SK-N-SH (cell line): ENCODE measurements at regions not wholly inside any gene's neighbourhood (a gene's known extent, or its start where the extent isn't known, plus 50 kb on each side); places are given as distances from the start of the nearest gene placed in this dataset.

Experiments
- CTCF ChIA-PET: fragments of 300-600, 350-600 bp; formaldehyde crosslinking; extraction: SDS; loops from one replicate; lab custom pipeline; 2021; lab: Yijun Ruan, JAX
- POLR2A ChIA-PET: fragments of 350-600 bp; sonication (Branson Sonifier 250); formaldehyde crosslinking; extraction: SDS; loops from one replicate; lab custom pipeline; 2020; ENCODE audit warnings: antibody characterized with exemption, inconsistent platforms; lab: Yijun Ruan, JAX
- DNase-seq: peaks from one replicate; pipeline ENCODE4 v3.0.0; 2012
- H2AFZ ChIP-seq: fragments of 200-600 bp; sonication (generic); 2 replicates; pipeline ENCODE4 v1.8.1; 2016; ENCODE audit warnings: antibody characterized with exemption, mild to moderate bottlenecking, low read depth
- H3F3A ChIP-seq: fragments of 200-600 bp; sonication (generic); replicated peaks from 2 replicates; pipeline ENCODE3; 2016; ENCODE audit warnings: antibody characterized with exemption, mild to moderate bottlenecking; ENCODE audit not compliant: insufficient read depth
- H3K27ac ChIP-seq, 2 experiments: fragments of 200-500 bp in 1 of 2; fragments of 200-600 bp in 1 of 2; sonication (Bioruptor generic) in 1 of 2; sonication (generic), shearing (Covaris generic) in 1 of 2; 2 replicates each; pipeline versions ENCODE4 v1.5.1 to v1.6.1; 2014 to 2016; ENCODE audit warnings: low read depth in 2 of 2, inconsistent platforms in 1 of 2, low read length in 1 of 2, mild to moderate bottlenecking in 1 of 2, mixed read lengths in 1 of 2
- H3K27me3 ChIP-seq: fragments of 200-600 bp; sonication (generic), shearing (Covaris generic); 2 replicates; pipeline ENCODE4 v1.6.1; 2016; ENCODE audit warnings: mixed run types; ENCODE audit not compliant: insufficient read depth
- H3K36me3 ChIP-seq, 2 experiments: fragments of 200-500 bp in 1 of 2; fragments of 200-600 bp in 1 of 2; sonication (Bioruptor generic) in 1 of 2; sonication (generic) in 1 of 2; replicated peaks in 1 of 2; 2 replicates each; pipeline versions ENCODE3 to v1.5.1; 2014 to 2016; ENCODE audit warnings: low read length in 1 of 2, mild to moderate bottlenecking in 1 of 2; ENCODE audit not compliant: insufficient read depth in 2 of 2, control insufficient read depth in 1 of 2
- H3K4me1 ChIP-seq, 2 experiments: fragments of 200-500 bp in 1 of 2; fragments of 200-600 bp in 1 of 2; sonication (Bioruptor generic) in 1 of 2; sonication (generic), shearing (Covaris generic) in 1 of 2; 2 replicates each; pipeline versions ENCODE4 v1.5.1 to v1.6.1; 2014 to 2016; ENCODE audit warnings: low read depth in 1 of 2, low read length in 1 of 2, mixed run types in 1 of 2; ENCODE audit not compliant: insufficient read depth in 2 of 2, control insufficient read depth in 1 of 2
- H3K4me2 ChIP-seq: fragments of 200-600 bp; sonication (generic), shearing (Covaris generic); 2 replicates; pipeline ENCODE4 v1.6.1; 2017; ENCODE audit warnings: mixed run types
- H3K4me3 ChIP-seq, 2 experiments: fragments of 200-500 bp in 1 of 2; fragments of 200-600 bp in 1 of 2; sonication (Bioruptor generic) in 1 of 2; sonication (generic), shearing (Covaris generic) in 1 of 2; 2 replicates each; pipeline versions ENCODE4 v1.5.1 to v1.8.1; 2014 to 2016; ENCODE audit warnings: low read depth in 2 of 2, inconsistent platforms in 1 of 2, low read length in 1 of 2, mild to moderate bottlenecking in 1 of 2, mixed read lengths in 1 of 2, moderate library complexity in 1 of 2
- H3K79me2 ChIP-seq: fragments of 200-600 bp; sonication (generic); 2 replicates; pipeline ENCODE4 v1.8.1; 2017; ENCODE audit warnings: mild to moderate bottlenecking; ENCODE audit not compliant: insufficient read depth
- H3K9ac ChIP-seq: fragments of 200-600 bp; sonication (generic); 2 replicates; pipeline ENCODE4 v1.6.1; 2017; ENCODE audit warnings: mixed run types
- H3K9me2 ChIP-seq: fragments of 200-600 bp; sonication (generic); 2 replicates; pipeline ENCODE4 v1.6.1; 2017; ENCODE audit warnings: mixed run types
- H3K9me3 ChIP-seq: fragments of 200-600 bp; sonication (generic); 2 replicates; pipeline ENCODE4 v1.6.1; 2017; ENCODE audit warnings: mixed run types, mild to moderate bottlenecking, moderate library complexity
- H4K20me1 ChIP-seq: fragments of 200-600 bp; sonication (generic); 2 replicates; pipeline ENCODE4 v1.6.1; 2017; ENCODE audit warnings: mild to moderate bottlenecking, mixed run types; ENCODE audit not compliant: insufficient read depth
- CHD2 ChIP-seq: fragments of 150-350 bp; IDR thresholded peaks from 2 replicates; pipeline ENCODE4 v1.6.1; 2018; ENCODE audit warnings: low read length; ENCODE audit not compliant: partially characterized antibody
- ELF1 ChIP-seq: IDR thresholded peaks from 2 replicates; pipeline ENCODE4 v1.4.0; 2012
- EZH2phosphoT487 ChIP-seq: fragments of 200-600 bp; sonication (generic); IDR thresholded peaks from 2 replicates; pipeline ENCODE4 v1.6.1; 2017; ENCODE audit warnings: low read depth, mixed run types, mild to moderate bottlenecking, antibody characterized with exemption, moderate library complexity, borderline replicate concordance
- FOXM1 ChIP-seq: IDR thresholded peaks from 2 replicates; pipeline ENCODE4 v1.4.0; 2012; ENCODE audit warnings: low read depth, mild to moderate bottlenecking
- GABPA ChIP-seq: IDR thresholded peaks from 2 replicates; pipeline ENCODE4 v1.4.0; 2012; ENCODE audit warnings: low read depth, mild to moderate bottlenecking
- GATA2 ChIP-seq: sonication (generic); formaldehyde crosslinking; IDR thresholded peaks from 2 replicates; pipeline ENCODE4 v1.5.0; 2020; ENCODE audit warnings: mild to moderate bottlenecking, missing genetic modification reagents
- MXI1 ChIP-seq: IDR thresholded peaks from 2 replicates; pipeline ENCODE4 v1.6.1; 2012; ENCODE audit warnings: mild to moderate bottlenecking, low read depth, low read length, improper control_type of control experiment
- RCOR1 ChIP-seq: fragments of 150-350 bp; IDR thresholded peaks from 2 replicates; pipeline ENCODE4 v1.6.1; 2017; ENCODE audit warnings: antibody characterized with exemption, low read length
- SIN3A ChIP-seq: IDR thresholded peaks from 2 replicates; pipeline ENCODE4 v1.6.1; 2012; ENCODE audit warnings: low read depth, mild to moderate bottlenecking, low read length, moderate library complexity, borderline replicate concordance
- SMC3 ChIP-seq: IDR thresholded peaks from 2 replicates; pipeline ENCODE4 v1.6.1; 2012; ENCODE audit warnings: low read depth, low read length, improper control_type of control experiment
- TAF1 ChIP-seq: IDR thresholded peaks from 2 replicates; pipeline ENCODE4 v1.6.1; 2012; ENCODE audit warnings: low read depth, mild to moderate bottlenecking, low read length, moderate library complexity, borderline replicate concordance
- TEAD4 ChIP-seq: IDR thresholded peaks from 2 replicates; pipeline ENCODE4 v1.4.0; 2012; ENCODE audit warnings: mild to moderate bottlenecking, borderline replicate concordance; ENCODE audit not compliant: insufficient read depth
- YY1 ChIP-seq: IDR thresholded peaks from 2 replicates; pipeline ENCODE4 v1.4.0; 2012; ENCODE audit warnings: low read depth, mild to moderate bottlenecking
- WGBS: methylation state at CpG from one replicate; pipeline ENCODE4 v1.1.6; 2017; ENCODE audit warnings: low lambda C conversion rate; 5-methylcytosine and 5-hydroxymethylcytosine counted together
- TF ChIP-seq, protein P1 (sequence below): fragments of 200-600 bp; sonication (generic); IDR thresholded peaks from 2 replicates; pipeline ENCODE4 v1.6.1; 2017; ENCODE audit warnings: antibody characterized with exemption, mild to moderate bottlenecking, moderate library complexity
- TF ChIP-seq, protein P2 (sequence below): IDR thresholded peaks from 2 replicates; pipeline ENCODE4; 2012

DNA sequence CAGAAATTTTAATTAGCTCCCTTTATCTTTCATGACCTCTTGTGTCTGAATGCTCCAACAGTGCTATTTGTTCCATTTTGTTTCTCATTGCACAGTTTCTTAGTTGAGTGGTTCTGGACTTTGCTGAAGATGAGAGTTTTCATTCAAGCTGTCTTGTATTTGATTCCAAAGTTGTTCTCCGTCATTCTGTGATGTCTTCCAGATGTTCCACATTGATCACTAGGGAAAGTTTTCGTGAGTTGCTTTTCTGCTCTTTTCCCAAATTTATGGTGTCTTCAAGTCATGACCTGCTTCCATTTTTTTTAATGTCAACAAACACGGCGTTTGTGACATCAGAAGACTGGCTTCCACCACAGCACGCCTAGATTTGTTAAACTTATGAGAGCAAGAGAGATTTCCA lies 575.5 kb downstream of the MRPL39 start:
- ChIA-PET POLR2A (no interaction called here), CTCF (no interaction called here)
- whole genome bisulfite sequencing = 87% methylated on average over 5 of the region's 5 CpGs
- no peaks in the 10 kb centered on the region for H3K9me2 ChIP-seq
- no peaks in the 10 kb centered on the region; the same call in 1 of the 2 replicates for H3K79me2 ChIP-seq
- H3K4me2 ChIP-seq = no peak overlapping the region
- H3K4me1 ChIP-seq = no peaks in the 10 kb centered on the region
- H4K20me1 ChIP-seq = no peaks in the 10 kb centered on the region
- H3F3A ChIP-seq = no peaks in the 10 kb centered on the region
- H3K27me3 ChIP-seq = no peaks in the 10 kb centered on the region
- H3K4me3 ChIP-seq = no peak overlapping the region
- H3K27ac ChIP-seq = no peak overlapping the region
- TF ChIP-seq GATA2 (CRISPR knock-in tag) (no peak), FOXM1 (no peak), ELF1 (no peak), SMC3 (no peak), MXI1 (no peak), YY1 (no peak), SIN3A (no peak), EZH2phosphoT487 (no peak), RCOR1 (no peak), GABPA (no peak)
- no peak overlapping the region for H3K9ac ChIP-seq
- no peak overlapping the region for H2AFZ ChIP-seq
- no peak for DNase-seq
- H3K9me3 ChIP-seq = no peaks in the 10 kb centered on the region; the same call in 1 of the 2 replicates
- H3K36me3 ChIP-seq = peaks cover 0 to 5% of the 10 kb centered on the region in 2 experiments

DNA sequence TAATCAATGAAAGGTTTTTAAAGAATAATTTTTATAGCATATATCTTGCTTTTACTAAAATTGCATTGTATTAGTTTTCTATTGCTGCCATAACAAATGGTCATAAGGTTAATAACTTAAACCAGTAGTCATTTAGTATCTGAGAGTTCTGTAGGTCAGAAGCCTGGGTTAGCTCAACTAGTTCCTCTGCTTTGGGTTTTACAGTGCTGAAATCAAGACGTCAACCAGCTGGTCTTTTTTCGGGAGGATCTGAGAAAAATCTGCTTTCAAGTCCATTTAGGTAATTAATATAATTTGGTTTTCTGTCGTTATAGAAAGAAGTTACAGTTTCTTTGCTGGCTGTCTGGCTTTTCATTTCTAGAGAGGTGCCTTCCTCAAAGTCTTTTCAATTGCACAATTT lies 577.7 kb downstream of the MRPL39 start:
- no peaks in the 10 kb centered on the region; the same call in 1 of the 2 replicates for H3K79me2 ChIP-seq
- POLR2A ChIA-PET = no interaction called here
- H3K9me3 ChIP-seq = no peaks in the 10 kb centered on the region; the same call in 1 of the 2 replicates
- H3K4me3 ChIP-seq = no peak overlapping the region
- H2AFZ ChIP-seq = 0 out of 2 replicates have a peak overlapping the region, but pooled peaks have one; percentile 29
- H3K9me2 ChIP-seq = no peaks in the 10 kb centered on the region
- H3K9ac ChIP-seq = no peak overlapping the region
- CTCF ChIA-PET = no interaction called here
- TF ChIP-seq EZH2phosphoT487 (no peak), TEAD4 (no peak), GABPA (no peak), CHD2 (no peak), TAF1 (no peak)
- TF ChIP-seq, protein P1, sequence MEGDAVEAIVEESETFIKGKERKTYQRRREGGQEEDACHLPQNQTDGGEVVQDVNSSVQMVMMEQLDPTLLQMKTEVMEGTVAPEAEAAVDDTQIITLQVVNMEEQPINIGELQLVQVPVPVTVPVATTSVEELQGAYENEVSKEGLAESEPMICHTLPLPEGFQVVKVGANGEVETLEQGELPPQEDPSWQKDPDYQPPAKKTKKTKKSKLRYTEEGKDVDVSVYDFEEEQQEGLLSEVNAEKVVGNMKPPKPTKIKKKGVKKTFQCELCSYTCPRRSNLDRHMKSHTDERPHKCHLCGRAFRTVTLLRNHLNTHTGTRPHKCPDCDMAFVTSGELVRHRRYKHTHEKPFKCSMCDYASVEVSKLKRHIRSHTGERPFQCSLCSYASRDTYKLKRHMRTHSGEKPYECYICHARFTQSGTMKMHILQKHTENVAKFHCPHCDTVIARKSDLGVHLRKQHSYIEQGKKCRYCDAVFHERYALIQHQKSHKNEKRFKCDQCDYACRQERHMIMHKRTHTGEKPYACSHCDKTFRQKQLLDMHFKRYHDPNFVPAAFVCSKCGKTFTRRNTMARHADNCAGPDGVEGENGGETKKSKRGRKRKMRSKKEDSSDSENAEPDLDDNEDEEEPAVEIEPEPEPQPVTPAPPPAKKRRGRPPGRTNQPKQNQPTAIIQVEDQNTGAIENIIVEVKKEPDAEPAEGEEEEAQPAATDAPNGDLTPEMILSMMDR = no peak
- TF ChIP-seq, protein P2, sequence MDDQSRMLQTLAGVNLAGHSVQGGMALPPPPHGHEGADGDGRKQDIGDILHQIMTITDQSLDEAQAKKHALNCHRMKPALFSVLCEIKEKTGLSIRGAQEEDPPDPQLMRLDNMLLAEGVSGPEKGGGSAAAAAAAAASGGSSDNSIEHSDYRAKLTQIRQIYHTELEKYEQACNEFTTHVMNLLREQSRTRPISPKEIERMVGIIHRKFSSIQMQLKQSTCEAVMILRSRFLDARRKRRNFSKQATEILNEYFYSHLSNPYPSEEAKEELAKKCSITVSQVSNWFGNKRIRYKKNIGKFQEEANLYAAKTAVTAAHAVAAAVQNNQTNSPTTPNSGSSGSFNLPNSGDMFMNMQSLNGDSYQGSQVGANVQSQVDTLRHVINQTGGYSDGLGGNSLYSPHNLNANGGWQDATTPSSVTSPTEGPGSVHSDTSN = no peak
- TF ChIP-seq, all 33 proteins: peak for 0
- DNase-seq = no peak
- Histone ChIP-seq H3F3A (no peaks in the 10 kb centered on the region), H3K27me3 (no peaks in the 10 kb centered on the region), H3K4me1 (no peaks in the 10 kb centered on the region), H4K20me1 (no peaks in the 10 kb centered on the region), H3K36me3 (no peaks in the 10 kb centered on the region), H3K27ac (no peak overlapping the region), H3K4me2 (no peak overlapping the region)
- 20% methylated on average over 3 of the region's 3 CpGs for WGBS
